SK-N-SH (cell line): ENCODE measurements at regions not wholly inside any gene's neighbourhood (a gene's known extent, or its start where the extent isn't known, plus 50 kb on each side); places are given as distances from the start of the nearest gene placed in this dataset.

Source experiments
- CTCF ChIA-PET: fragments of 300-600, 350-600 bp; formaldehyde crosslinking; extraction: SDS; loops from one replicate; lab custom pipeline; 2021; lab: Yijun Ruan, JAX
- POLR2A ChIA-PET: fragments of 350-600 bp; sonication (Branson Sonifier 250); formaldehyde crosslinking; extraction: SDS; loops from one replicate; lab custom pipeline; 2020; ENCODE audit warnings: antibody characterized with exemption, inconsistent platforms; lab: Yijun Ruan, JAX
- DNase-seq: peaks from one replicate; pipeline ENCODE4 v3.0.0; 2012
- H2AFZ ChIP-seq: fragments of 200-600 bp; sonication (generic); 2 replicates; pipeline ENCODE4 v1.8.1; 2016; ENCODE audit warnings: antibody characterized with exemption, mild to moderate bottlenecking, low read depth
- H3F3A ChIP-seq: fragments of 200-600 bp; sonication (generic); replicated peaks from 2 replicates; pipeline ENCODE3; 2016; ENCODE audit warnings: antibody characterized with exemption, mild to moderate bottlenecking; ENCODE audit not compliant: insufficient read depth
- H3K27ac ChIP-seq, 2 experiments: fragments of 200-500 bp in 1 of 2; fragments of 200-600 bp in 1 of 2; sonication (Bioruptor generic) in 1 of 2; sonication (generic), shearing (Covaris generic) in 1 of 2; 2 replicates each; pipeline versions ENCODE4 v1.5.1 to v1.6.1; 2014 to 2016; ENCODE audit warnings: low read depth in 2 of 2, inconsistent platforms in 1 of 2, low read length in 1 of 2, mild to moderate bottlenecking in 1 of 2, mixed read lengths in 1 of 2
- H3K27me3 ChIP-seq: fragments of 200-600 bp; sonication (generic), shearing (Covaris generic); 2 replicates; pipeline ENCODE4 v1.6.1; 2016; ENCODE audit warnings: mixed run types; ENCODE audit not compliant: insufficient read depth
- H3K36me3 ChIP-seq, 2 experiments: fragments of 200-500 bp in 1 of 2; fragments of 200-600 bp in 1 of 2; sonication (Bioruptor generic) in 1 of 2; sonication (generic) in 1 of 2; replicated peaks in 1 of 2; 2 replicates each; pipeline versions ENCODE3 to v1.5.1; 2014 to 2016; ENCODE audit warnings: low read length in 1 of 2, mild to moderate bottlenecking in 1 of 2; ENCODE audit not compliant: insufficient read depth in 2 of 2, control insufficient read depth in 1 of 2
- H3K4me1 ChIP-seq, 2 experiments: fragments of 200-500 bp in 1 of 2; fragments of 200-600 bp in 1 of 2; sonication (Bioruptor generic) in 1 of 2; sonication (generic), shearing (Covaris generic) in 1 of 2; 2 replicates each; pipeline versions ENCODE4 v1.5.1 to v1.6.1; 2014 to 2016; ENCODE audit warnings: low read depth in 1 of 2, low read length in 1 of 2, mixed run types in 1 of 2; ENCODE audit not compliant: insufficient read depth in 2 of 2, control insufficient read depth in 1 of 2
- H3K4me2 ChIP-seq: fragments of 200-600 bp; sonication (generic), shearing (Covaris generic); 2 replicates; pipeline ENCODE4 v1.6.1; 2017; ENCODE audit warnings: mixed run types
- H3K4me3 ChIP-seq, 2 experiments: fragments of 200-500 bp in 1 of 2; fragments of 200-600 bp in 1 of 2; sonication (Bioruptor generic) in 1 of 2; sonication (generic), shearing (Covaris generic) in 1 of 2; 2 replicates each; pipeline versions ENCODE4 v1.5.1 to v1.8.1; 2014 to 2016; ENCODE audit warnings: low read depth in 2 of 2, inconsistent platforms in 1 of 2, low read length in 1 of 2, mild to moderate bottlenecking in 1 of 2, mixed read lengths in 1 of 2, moderate library complexity in 1 of 2
- H3K79me2 ChIP-seq: fragments of 200-600 bp; sonication (generic); 2 replicates; pipeline ENCODE4 v1.8.1; 2017; ENCODE audit warnings: mild to moderate bottlenecking; ENCODE audit not compliant: insufficient read depth
- H3K9ac ChIP-seq: fragments of 200-600 bp; sonication (generic); 2 replicates; pipeline ENCODE4 v1.6.1; 2017; ENCODE audit warnings: mixed run types
- H3K9me2 ChIP-seq: fragments of 200-600 bp; sonication (generic); 2 replicates; pipeline ENCODE4 v1.6.1; 2017; ENCODE audit warnings: mixed run types
- H3K9me3 ChIP-seq: fragments of 200-600 bp; sonication (generic); 2 replicates; pipeline ENCODE4 v1.6.1; 2017; ENCODE audit warnings: mixed run types, mild to moderate bottlenecking, moderate library complexity
- H4K20me1 ChIP-seq: fragments of 200-600 bp; sonication (generic); 2 replicates; pipeline ENCODE4 v1.6.1; 2017; ENCODE audit warnings: mild to moderate bottlenecking, mixed run types; ENCODE audit not compliant: insufficient read depth
- CHD2 ChIP-seq: fragments of 150-350 bp; IDR thresholded peaks from 2 replicates; pipeline ENCODE4 v1.6.1; 2018; ENCODE audit warnings: low read length; ENCODE audit not compliant: partially characterized antibody
- CTCF ChIP-seq: fragments of 200-600 bp; sonication (generic); IDR thresholded peaks from 2 replicates; pipeline ENCODE4 v1.6.1; 2017; ENCODE audit warnings: antibody characterized with exemption, mild to moderate bottlenecking, moderate library complexity
- ELF1 ChIP-seq: IDR thresholded peaks from 2 replicates; pipeline ENCODE4 v1.4.0; 2012
- EZH2phosphoT487 ChIP-seq: fragments of 200-600 bp; sonication (generic); IDR thresholded peaks from 2 replicates; pipeline ENCODE4 v1.6.1; 2017; ENCODE audit warnings: low read depth, mixed run types, mild to moderate bottlenecking, antibody characterized with exemption, moderate library complexity, borderline replicate concordance
- FOSL2 ChIP-seq: IDR thresholded peaks from 2 replicates; pipeline ENCODE4 v1.4.0; 2012; ENCODE audit warnings: low read depth, mild to moderate bottlenecking, moderate library complexity, borderline replicate concordance
- GATA2 ChIP-seq: sonication (generic); formaldehyde crosslinking; IDR thresholded peaks from 2 replicates; pipeline ENCODE4 v1.5.0; 2020; ENCODE audit warnings: mild to moderate bottlenecking, missing genetic modification reagents
- MAX ChIP-seq: IDR thresholded peaks from 2 replicates; pipeline ENCODE4 v1.4.0; 2012; ENCODE audit warnings: low read depth
- NFIC ChIP-seq: IDR thresholded peaks from 2 replicates; pipeline ENCODE4 v1.4.0; 2012; ENCODE audit warnings: borderline replicate concordance
- RAD21 ChIP-seq: IDR thresholded peaks from 2 replicates; pipeline ENCODE4 v1.6.1; 2012; ENCODE audit warnings: mild to moderate bottlenecking, low read length
- REST ChIP-seq: IDR thresholded peaks from 2 replicates; pipeline ENCODE4 v1.6.1; 2012; ENCODE audit warnings: mild to moderate bottlenecking, low read depth, low read length, moderate library complexity
- RFX5 ChIP-seq: IDR thresholded peaks from 2 replicates; pipeline ENCODE4 v1.6.1; 2012; ENCODE audit warnings: mild to moderate bottlenecking, improper control_type of control experiment, low read length
- SMC3 ChIP-seq: IDR thresholded peaks from 2 replicates; pipeline ENCODE4 v1.6.1; 2012; ENCODE audit warnings: low read depth, low read length, improper control_type of control experiment
- TAF1 ChIP-seq: IDR thresholded peaks from 2 replicates; pipeline ENCODE4 v1.6.1; 2012; ENCODE audit warnings: low read depth, mild to moderate bottlenecking, low read length, moderate library complexity, borderline replicate concordance
- TCF12 ChIP-seq: IDR thresholded peaks from 2 replicates; pipeline ENCODE4 v1.4.0; 2012
- USF1 ChIP-seq: IDR thresholded peaks from 2 replicates; pipeline ENCODE4 v1.4.0; 2012; ENCODE audit warnings: low read depth, borderline replicate concordance
- WGBS: methylation state at CpG from one replicate; pipeline ENCODE4 v1.1.6; 2017; ENCODE audit warnings: low lambda C conversion rate; 5-methylcytosine and 5-hydroxymethylcytosine counted together

GRCh38 chr2:158900345-158900744 lies 68.1 kb upstream of the TANC1 start:
- Histone ChIP-seq H3K27me3 (no peaks in the 10 kb centered on the region), H4K20me1 (no peaks in the 10 kb centered on the region), H3K79me2 (no peaks in the 10 kb centered on the region), H3K4me3 (no peak overlapping the region), H2AFZ (no peak overlapping the region), H3K27ac (no peak overlapping the region), H3K36me3 (no peaks in the 10 kb centered on the region), H3K4me1 (peaks cover 0 to 4% of the 10 kb centered on the region in 2 experiments; a peak in 1 of 4 replicates), H3K9me3 (no peaks in the 10 kb centered on the region)
- no peak for DNase-seq
- POLR2A ChIA-PET = interaction anchor here (0.6 kb wide), 1 partner anchor 54 kb away, joined by 3 read pairs; no protein-coding TSS in a partner anchor
- CTCF ChIA-PET = interaction anchor here (1.0 to 4.6 kb wide), 4 partner anchors 157 to 1068 kb away, joined by 3 to 39 read pairs (median 4); no protein-coding TSS in a partner anchor
- TF ChIP-seq TCF12 (no peak), SMC3 (no peak), CTCF (no peak), CHD2 (no peak), USF1 (no peak), RFX5 (no peak), EZH2phosphoT487 (no peak), TAF1 (no peak), GATA2 (no peak), FOSL2 (no peak), NFIC (no peak), MAX (no peak), REST (no peak), ELF1 (no peak), RAD21 (no peak)
- TF ChIP-seq, all 33 proteins: peak for 0
- H3K4me2 ChIP-seq = no peak overlapping the region
- no peaks in the 10 kb centered on the region for H3F3A ChIP-seq
- H3K9me2 ChIP-seq = no peaks in the 10 kb centered on the region
- H3K9ac ChIP-seq = no peak overlapping the region
- 84% methylated on average over 8 of the region's 8 CpGs for WGBS
